GDM1 (cell line): ENCODE measurements at regions not wholly inside any gene's neighbourhood (a gene's known extent, or its start where the extent isn't known, plus 50 kb on each side); places are given as distances from the start of the nearest gene placed in this dataset.

Experiments
- DNase-seq: peaks from one replicate; lab custom pipeline; 2025; lab: John Stamatoyannopoulos, UW

DNA sequence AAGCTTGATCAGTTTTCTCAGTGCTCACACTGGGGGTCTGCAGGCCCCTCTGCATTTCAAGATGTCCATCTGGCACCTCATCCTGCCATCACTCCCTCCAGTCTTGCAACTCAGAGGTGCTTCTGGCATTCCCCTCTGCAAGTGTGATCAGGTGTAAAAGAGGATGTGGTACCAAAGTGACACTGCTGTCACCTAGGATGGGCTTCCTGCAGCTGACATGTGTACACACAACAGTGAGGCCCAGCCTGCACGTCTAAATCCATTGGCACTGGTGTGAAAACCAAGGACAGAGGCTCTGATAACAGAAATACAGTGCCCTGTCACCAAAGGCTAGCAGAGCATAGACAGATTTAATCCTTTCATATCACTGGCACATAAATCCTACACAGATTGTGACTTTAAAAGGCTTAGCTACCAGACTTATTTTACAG lies 162.5 kb upstream of the CELF2 start:
- DNase-seq, result no peak

DNA sequence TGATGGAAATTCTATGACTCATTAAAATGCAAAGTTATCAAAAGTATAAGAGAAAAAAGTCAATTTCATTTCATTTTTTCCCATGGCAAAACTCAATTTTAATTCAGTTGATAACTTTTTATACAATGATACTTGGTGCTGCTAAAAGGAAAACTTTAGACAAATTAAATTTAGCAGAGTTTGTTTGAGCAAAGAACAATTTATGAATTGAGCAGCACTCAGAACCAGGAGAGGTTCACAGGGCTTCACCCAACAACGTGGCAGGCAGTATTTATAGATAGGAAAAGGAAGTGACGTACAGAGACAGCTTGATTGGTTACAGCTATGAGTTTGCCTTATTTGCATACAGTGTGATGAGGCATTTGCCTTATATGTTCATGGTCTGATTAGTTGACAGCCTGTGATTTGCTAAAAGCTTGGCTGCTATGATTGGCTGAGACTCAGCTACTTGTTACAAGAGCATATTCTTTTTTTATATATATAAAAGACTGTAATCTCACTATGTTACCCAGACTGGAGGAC lies 157.2 kb upstream of the CELF2 start:
- no peak for DNase-seq

DNA sequence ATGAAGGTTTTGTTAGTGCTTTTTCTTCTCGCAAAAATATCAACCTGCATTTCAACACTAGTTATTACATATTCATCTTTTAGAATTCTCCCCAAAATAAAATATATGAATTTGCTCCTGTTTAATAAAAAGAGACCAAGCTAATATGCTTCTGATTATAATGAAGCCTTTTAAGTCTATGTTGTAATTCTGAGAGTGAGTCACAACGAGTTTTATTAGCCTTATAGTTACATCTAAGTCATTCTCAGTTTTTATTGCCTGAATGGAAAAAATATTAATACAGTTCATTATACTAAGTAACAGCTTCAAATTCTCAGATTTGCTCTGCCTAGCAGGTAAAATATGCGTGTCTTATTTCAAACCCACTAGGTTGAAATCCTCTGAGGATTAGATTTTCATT lies 152.4 kb upstream of the CELF2 start:
- no peak for DNase-seq

DNA sequence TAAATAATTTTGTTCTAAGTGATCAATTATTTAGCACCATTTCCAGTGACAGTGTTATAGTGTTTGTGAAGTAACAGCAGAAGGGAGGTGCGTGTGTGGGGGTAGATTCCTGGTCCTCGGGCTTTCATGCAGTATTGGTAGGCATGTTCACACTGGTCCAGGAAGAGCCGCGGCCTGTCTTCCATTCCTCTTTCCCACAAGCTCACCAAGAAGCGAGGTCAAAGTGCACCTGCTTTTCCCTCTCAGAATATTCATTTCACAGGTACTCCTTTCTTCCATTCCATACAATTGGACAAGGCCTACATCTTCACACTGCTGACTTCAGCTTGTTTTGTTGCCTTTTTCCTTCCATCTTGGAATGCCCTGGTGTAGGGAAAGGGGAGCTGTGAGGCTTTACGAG lies 151.8 kb upstream of the CELF2 start:
- DNase-seq, result no peak

DNA sequence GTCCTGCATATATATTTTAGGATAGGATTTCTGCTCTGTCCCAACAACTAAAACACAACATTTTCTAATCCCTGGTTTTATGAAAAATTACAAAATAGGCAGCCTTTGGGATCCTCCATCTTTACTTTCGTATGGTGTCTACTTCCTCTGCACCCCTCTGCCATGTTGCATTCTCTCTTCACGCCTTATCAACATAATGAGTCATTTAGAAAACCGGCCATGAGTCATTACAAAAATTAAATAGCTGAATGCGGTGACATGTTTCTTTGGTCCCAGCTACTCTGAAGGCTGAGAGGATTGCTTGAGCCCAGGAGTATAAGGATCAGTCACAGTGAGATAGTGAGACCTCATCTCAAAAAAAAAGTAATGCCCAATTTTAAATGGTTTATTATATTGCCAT lies 148.1 kb upstream of the CELF2 start:
- DNase-seq, result no peak

DNA sequence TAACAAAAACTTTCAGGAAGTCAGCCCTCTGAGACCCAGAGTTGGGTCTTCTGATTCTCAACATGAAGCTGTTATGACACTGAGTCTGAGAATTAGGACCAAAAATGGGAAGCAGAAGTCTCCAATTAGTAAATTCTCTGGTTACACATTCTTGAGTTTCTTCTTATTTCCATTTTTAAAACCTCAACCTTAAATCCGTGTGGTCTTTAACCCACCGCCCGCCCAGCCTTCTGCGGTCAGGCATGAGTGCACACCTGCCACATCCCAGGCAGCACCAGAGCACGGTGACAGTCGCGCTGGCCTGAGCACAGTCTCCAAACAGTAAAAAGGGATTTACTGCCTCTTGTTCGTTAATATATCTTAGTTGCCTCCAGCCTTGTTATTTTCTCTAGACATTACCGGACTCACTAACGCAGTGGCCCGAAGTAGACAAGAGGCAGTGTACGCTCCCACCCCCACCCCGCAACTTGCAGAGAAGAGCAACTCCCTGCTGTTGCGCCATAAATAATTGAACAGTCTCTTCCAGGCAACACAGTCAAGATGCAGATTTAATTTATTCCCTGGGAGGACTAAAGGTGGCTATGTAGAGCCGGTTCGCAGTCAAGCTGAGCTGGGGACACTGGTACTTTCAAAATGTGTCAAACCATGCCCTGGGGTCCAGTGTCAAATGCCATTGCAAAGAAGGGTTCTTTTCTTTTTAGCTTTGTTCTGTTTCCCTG lies 147.0 kb upstream of the CELF2 start:
- DNase-seq, result no peak

DNA sequence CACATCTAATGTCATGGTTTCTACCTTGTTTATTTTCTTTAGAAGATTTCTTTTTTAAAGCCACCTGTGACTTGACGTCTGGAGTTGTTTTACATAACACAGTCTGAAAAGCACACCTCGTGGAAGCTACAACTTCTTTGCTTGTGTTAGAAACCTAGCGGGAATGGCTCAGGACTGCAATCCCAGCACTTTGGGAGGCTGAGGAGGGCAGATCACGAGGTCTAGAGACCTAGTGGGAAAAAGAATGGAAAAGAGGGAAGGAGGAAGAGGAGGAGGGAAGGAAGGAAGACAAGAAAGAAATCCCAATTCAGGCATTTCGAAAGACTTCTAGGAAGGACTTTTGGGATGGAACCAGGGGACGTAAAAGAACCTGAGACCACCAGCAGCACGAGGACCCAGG lies 146.3 kb upstream of the CELF2 start:
- DNase-seq, result no peak

DNA sequence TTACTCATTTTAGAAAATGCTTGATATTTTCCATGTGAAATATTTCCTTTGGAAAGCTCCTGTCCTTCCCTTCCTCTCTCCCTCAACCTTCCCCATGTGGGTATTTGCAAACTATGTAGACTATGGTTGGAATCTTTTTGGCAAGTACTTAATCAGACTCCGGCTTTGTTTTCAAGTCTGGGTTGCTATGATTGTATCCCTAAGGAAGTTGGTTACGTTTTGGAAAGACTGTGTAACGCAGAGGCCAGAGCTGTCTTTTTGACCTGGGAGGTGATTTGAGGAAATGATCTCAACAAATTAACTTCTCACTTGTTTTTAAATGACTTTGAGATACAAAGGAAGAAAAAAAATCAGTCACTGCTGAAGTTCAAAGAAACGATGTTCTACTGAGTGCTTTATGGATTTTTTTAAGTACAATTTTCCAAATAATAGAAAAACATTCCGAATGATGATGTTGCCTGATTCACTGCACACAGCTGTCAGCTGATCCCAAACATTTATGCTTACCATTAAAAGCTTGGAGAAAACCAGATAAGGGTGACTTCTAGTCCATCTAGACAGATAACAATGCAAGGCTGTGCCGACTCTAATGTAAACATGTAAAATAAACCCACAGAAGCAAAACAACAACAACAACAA lies 145.5 kb upstream of the CELF2 start:
- no peak for DNase-seq

DNA sequence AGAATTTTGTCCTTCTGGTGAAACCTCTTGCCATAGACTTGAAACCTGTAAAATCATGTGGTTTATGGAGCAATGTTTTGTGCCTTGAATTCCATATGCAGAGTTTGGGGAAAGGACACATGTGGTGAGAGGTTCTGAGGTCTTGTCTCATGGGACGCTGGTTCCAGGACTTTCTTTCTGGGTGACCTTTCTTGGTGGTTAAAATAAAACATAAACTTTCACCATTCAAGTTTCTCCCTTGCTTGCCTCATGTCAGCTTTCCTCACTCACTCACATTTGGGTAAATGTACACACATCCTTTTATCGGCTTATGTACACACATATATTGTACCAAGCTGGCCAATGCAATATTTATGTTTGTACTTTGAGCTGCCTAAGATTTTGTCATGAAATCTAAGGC lies 144.9 kb upstream of the CELF2 start:
- DNase-seq, result no peak

DNA sequence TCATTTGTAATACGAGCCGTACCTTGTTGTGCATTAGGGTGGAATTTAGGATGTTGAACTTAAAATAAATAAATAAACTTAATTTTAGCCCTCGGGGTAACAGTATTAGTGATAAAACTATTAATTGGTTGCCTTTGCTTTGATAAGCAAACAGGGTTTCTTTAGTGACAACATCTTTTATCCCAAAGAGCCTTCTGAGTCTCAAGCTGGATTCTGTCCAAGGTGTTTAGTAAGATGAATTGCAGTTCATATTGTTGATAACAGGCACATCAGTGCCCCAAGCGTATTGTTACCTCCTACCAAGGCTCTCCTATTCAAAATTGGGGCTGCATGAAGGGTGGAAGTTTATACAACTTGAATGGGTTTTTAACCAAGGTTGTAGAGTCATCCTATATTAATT lies 144.4 kb upstream of the CELF2 start:
- no peak for DNase-seq

DNA sequence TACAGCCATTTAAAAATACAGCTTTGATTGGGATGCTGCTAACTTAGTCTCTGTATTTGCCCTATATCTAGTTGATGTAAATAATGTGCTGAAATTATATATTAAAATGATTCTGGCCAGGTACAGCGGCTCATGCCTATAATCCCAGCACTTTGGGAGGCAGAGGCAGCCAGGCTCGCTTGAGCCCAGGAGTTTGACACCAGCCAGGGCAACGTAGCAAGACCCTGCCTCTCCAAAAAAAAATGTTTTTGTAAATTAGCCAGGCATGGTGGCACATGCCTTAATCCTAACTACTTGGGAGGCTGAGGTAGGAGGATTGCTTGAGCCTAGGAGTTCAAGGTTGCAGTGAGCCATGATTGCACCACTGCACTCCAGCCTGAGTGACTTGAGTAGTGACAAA lies 143.8 kb upstream of the CELF2 start:
- no peak for DNase-seq

DNA sequence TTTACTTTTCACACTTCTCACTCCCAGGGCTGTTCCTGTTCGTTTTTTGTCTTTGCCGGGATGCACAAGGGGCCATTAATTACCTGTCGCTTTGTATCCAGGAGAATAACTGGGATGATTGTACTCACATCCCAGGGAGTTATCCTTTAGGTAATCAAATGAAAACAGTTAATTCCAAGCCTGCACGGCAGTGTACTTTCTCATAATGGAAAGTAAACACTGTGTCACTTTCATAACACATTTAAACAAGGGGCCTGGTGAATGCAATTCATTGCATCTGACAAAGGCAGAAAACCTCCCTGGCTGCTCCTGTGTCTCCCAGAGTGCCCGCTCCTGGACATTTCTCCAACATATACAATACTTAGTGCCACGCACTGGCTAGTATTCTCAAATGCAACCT lies 138.7 kb upstream of the CELF2 start:
- no peak for DNase-seq

DNA sequence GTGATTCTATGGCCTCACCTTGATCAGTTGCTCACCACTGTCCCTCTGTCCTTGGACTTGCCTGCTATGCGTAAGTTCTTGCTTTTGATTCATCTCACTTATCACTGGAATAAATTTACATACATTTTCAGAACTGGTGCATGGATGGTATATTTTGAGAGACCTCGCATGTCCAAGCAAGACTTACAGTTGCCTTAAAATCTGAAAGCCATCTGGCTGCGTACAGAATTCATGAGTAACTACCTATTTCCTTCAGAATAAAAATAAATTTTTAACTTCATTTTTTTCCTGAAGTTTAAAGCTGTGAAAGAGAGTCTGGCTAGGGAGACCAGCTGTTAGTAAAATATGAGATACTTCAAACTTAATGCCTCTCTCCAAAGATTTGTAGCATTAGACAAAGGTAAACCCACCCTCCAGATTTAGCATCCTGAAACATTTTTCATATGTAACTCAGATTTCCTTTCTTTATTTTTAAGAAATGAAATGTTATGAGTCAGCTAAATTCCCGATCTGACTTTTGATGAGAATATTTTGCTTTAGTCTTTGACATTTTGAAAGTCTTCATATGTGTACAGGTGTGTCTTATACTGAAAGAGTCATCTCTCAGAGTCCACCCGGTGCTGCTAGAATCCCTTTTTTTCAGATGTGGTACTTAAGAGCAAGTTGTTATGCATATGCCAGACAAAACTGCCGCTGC lies 136.4 kb upstream of the CELF2 start:
- DNase-seq, result no peak

DNA sequence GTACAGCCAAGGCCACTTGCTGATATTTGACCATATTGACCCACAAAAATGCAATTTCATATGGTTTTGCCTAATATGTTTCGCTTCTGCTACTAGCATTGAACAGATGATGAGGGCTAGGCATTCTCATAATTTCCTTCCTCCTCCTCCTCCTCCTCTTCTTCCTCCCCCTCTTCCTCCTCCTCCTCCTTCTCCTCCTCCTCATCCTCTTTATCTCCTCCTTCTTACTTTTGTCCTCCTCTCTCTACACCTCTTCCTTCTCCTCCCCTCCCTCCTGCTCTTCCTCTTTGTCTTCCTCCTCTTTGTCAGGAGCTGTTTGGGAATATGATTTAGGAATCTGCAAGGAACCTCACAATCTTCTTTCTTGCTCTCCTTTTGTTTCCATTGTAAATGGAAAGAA lies 133.9 kb upstream of the CELF2 start:
- no peak for DNase-seq

DNA sequence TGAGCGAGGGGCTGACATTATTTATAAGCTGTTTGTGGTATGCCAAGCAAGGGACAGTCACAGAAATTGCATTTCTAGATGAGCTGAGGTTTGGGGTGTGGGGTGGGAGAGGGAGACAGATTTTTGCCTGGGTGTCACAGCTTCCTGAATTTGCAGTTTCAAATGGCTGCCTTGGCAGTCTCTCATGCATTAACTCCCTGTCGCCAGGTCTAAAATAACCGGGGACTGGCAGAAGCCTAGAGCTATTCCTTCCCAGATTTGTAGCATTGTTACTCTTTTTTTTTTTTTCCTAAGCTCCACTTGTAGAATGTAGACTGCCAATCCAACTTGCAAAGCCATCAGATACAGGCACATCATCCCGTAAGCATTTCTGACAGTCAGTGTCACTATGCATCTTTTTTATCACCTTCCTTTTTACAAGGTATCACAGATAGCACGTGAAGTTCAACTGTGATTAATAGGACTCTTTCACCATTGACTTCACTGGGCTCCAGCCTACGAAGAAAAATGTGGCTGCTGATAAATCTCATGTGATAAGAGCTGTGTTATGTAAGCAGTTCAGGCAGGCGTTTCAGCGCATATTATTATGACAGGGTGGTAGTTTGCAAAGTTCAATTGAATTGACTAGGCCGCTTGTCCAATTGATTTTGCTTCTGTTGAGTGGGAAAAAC lies 130.7 kb upstream of the CELF2 start:
- no peak for DNase-seq

DNA sequence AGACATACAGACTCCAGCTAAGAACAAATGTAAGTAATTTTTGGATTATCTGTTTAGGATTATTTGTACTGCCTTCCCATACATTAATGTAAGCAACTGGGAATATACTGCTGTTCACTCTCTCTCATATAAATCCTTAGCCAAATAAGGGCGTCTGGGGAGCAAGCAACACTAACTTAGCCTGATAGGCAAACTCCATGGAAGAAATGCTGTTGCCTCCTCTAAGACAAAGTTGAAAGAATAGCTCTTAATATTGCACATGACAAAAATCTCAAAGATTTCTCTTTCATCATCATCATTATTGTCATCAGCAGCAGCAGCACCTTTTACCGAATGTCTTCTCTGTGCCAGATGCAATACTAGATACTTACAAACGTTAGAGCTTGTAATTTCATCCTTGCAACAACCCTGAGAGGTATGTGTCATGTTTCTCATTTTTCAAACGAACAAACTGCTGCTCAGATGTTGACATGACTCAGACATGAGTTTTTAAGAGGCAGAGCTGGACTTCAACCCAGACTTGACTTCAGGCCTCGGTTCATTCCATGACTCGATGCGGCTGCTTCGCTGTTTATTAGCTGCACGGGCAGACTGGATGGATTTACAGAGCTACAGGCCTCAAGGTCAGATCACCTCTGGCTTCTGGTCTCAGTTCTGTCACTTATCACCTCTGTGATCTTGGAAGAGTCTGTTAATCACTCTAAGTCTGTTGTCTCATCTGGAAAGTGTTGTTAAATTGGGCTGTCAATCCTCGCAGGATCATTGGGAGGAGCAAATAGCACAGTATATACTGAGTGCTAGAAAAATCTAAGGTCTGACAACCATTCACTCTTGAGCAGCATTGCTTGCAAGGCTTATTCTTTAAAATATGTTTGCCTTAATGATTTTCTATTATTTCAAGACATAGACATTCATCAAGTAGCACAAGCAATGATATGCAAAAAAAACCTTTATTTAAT lies 126.3 kb upstream of the CELF2 start:
- DNase-seq, result no peak

DNA sequence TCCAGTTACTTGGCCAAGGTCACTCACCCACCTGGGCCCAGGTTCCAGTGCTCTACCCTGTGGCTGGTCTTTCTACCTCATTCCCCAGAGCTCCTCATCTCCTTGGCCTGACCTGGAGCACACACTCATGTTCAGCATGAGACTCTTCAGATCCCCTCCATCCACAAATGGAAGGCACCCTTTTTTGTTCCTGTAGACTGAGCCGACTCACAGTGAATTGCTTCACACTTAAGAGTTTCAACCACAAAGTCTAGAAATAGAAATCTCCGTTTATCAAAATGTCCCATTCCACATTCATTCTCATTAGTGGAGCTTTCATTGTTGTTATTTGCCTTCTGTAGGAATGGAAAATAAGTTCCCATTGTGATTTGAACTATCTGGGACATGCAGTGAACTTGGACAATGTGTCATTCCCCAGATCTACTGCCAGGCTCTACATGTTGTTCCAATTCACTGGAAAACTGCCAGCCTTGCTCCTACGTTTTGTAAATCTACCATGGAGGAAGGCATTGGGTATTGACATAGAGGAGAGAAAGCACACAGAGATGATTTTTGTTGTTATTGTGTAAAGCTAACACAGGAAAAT lies 125.3 kb upstream of the CELF2 start:
- no peak for DNase-seq

DNA sequence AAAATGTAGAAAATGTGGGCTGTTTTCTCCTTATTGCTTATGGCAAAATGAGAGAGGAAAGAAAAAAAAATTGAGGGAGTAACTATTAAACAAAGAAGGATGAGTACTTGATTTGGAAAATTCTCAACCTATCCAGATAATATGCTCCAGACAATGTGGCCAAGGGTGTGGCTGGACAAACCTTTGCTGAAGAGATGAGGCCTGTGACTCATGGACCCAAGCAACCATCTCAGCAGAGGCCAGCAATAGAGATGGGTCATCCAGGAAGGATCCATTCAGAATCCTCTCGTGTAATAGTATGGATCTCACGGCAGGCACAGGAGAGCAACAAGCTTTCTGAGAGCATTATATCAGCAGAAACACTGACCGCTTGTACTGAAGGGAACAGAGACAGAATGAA lies 120.3 kb upstream of the CELF2 start:
- DNase-seq, result no peak

DNA sequence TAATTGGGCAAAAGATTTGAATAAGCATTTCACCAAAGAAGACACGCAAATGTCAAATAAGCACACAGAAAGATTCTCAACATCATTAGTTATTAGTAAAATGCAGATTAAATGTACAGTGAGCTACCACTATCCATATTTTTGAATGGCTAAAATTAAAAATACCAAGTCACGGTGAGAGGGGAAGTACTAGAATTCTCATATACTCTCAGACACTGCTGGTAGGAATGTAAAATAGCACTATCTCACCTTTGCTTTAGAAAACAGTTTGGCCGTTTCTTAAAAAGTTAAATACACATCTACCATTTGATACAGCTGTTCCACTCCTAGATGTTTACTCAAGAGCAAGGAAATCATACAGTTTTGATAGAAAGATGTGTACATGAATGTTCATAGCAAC lies 115.8 kb upstream of the CELF2 start:
- DNase-seq, result no peak

DNA sequence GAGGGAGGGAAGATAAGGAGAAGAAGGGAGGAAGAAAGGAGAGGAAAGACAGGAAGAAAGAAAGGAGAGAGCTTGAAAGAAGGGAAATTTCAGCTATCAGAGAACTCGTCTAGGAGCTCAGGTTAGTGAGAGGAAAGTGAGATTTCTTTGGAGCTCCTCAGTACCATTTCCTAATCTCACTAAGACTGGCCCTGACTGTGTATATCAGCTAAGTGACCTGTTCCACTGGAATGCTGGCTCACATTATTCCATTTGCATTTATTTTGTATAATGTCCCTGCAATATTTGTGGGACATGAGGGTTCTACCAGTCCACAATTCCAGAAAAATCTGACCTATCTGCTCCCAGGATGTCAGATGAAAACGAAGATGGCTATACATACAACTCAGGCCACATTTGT lies 114.7 kb upstream of the CELF2 start:
- DNase-seq, result no peak

DNA sequence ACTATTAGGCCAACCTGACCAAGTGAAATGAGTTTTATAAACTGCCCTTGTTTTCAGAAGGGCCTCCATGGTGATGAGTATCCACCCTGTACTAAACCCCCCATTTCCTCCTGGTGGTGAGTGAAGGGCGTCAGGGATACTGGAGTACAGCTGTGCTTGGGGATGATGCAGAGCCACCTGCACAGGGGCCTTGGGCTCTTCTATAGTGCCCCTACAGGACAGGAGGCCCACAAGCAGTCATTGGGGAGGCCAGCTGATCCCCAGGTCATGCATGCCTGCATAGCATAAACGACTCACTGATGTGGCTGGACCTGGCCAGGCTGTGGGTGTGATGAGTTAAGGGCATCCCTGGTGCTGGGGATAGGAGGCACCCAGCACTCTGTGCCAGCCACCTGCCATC lies 114.1 kb upstream of the CELF2 start:
- DNase-seq, result no peak
